ENCODE measurements at regions not wholly inside any gene's neighbourhood (a gene's known extent, or its start where the extent isn't known, plus 50 kb on each side); places are given as distances from the start of the nearest gene placed in this dataset.

DNA sequence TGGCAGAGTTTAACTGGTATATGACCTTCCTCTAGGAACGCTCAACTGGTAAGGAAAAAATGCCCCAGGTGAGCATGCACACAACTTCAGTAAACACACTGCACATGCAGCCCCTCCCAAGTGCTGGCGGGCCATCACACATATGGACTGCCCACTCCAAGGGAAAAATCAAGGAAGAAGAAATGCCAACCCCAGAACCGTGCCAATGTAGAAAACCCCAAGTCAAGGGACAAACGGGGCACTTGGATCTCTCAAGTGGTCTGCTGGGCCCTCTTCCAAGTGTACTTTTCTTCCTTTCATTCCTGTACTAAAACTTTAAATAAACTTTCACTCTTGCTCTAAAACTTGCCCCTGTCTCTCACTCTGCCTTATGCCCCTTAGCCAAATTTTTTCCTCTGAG, 76.4 kb upstream of the ACVR1 start:
- no peak for FAIRE-seq
- CTCF ChIA-PET: no interaction called here
- WGBS (ENCODE audit: missing lambda C conversion rate): 46% methylated on average over 4 of the region's 4 CpGs

DNA sequence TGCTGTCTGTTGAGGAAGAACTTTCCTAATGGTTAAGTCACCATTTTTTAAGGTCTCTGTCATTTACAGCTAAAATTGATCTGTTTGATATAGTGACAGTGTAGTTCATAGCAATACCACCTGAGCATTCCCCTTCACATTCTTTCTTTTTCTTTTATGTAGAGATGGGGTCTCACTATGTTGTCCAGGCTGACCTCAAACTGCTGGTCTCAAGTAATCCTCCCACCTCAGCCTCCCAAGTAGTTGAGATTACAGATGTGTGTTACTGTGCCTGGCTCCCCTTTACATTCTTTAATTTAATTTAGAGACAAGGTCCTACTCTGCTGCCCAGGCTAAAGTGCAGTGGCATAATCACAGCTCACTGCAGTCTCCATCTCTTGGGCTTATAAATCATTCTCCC, 72.7 kb upstream of the ACVR1 start:
- H3K4me1 ChIP-seq: no peaks in the 10 kb centered on the region
- DNase-seq (ENCODE audit: low read depth in 1 of 2, low spot score in 1 of 2) (no peak), FAIRE-seq (no peak), ATAC-seq (no peak)
- no peaks in the 10 kb centered on the region for H3K9me3 ChIP-seq
- no peak overlapping the region for H3K27ac ChIP-seq
- H3K4me3 ChIP-seq: no peak overlapping the region
- TF ChIP-seq, protein P1, sequence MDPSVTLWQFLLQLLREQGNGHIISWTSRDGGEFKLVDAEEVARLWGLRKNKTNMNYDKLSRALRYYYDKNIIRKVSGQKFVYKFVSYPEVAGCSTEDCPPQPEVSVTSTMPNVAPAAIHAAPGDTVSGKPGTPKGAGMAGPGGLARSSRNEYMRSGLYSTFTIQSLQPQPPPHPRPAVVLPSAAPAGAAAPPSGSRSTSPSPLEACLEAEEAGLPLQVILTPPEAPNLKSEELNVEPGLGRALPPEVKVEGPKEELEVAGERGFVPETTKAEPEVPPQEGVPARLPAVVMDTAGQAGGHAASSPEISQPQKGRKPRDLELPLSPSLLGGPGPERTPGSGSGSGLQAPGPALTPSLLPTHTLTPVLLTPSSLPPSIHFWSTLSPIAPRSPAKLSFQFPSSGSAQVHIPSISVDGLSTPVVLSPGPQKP (IDR thresholded peaks at IDR 0.05; ENCODE audit: low read depth, low read length): no peak
- TF ChIP-seq ZFP36 (IDR thresholded peaks at IDR 0.05; ENCODE audit: borderline replicate concordance, partially characterized antibody): no peak
- TF ChIP-seq SMC3 (IDR thresholded peaks at IDR 0.05): no peak
- TF ChIP-seq, protein P2, sequence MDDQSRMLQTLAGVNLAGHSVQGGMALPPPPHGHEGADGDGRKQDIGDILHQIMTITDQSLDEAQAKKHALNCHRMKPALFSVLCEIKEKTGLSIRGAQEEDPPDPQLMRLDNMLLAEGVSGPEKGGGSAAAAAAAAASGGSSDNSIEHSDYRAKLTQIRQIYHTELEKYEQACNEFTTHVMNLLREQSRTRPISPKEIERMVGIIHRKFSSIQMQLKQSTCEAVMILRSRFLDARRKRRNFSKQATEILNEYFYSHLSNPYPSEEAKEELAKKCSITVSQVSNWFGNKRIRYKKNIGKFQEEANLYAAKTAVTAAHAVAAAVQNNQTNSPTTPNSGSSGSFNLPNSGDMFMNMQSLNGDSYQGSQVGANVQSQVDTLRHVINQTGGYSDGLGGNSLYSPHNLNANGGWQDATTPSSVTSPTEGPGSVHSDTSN (IDR thresholded peaks at IDR 0.05): no peak
- TF ChIP-seq CBX8 (IDR thresholded peaks at IDR 0.05): no peak
- TF ChIP-seq HDAC2 (IDR thresholded peaks at IDR 0.05): no peak
- TF ChIP-seq RFX5 (IDR thresholded peaks at IDR 0.05): no peak
- TF ChIP-seq SREBF2 (IDR thresholded peaks at IDR 0.05): no peak
- TF ChIP-seq NR3C1 (IDR thresholded peaks at IDR 0.05): no peak
- no peak for TF ChIP-seq CBX2 (IDR thresholded peaks at IDR 0.05; ENCODE audit: borderline replicate concordance, low read depth)
- TF ChIP-seq FOXS1 (CRISPR knock-in tag; IDR thresholded peaks at IDR 0.05): no peak
- no peak for TF ChIP-seq HOXB13 (CRISPR knock-in tag; IDR thresholded peaks at IDR 0.05; ENCODE audit: low read depth)
- no peak for TF ChIP-seq HOXB5 (CRISPR knock-in tag; IDR thresholded peaks at IDR 0.05)
- TF ChIP-seq, protein P3, sequence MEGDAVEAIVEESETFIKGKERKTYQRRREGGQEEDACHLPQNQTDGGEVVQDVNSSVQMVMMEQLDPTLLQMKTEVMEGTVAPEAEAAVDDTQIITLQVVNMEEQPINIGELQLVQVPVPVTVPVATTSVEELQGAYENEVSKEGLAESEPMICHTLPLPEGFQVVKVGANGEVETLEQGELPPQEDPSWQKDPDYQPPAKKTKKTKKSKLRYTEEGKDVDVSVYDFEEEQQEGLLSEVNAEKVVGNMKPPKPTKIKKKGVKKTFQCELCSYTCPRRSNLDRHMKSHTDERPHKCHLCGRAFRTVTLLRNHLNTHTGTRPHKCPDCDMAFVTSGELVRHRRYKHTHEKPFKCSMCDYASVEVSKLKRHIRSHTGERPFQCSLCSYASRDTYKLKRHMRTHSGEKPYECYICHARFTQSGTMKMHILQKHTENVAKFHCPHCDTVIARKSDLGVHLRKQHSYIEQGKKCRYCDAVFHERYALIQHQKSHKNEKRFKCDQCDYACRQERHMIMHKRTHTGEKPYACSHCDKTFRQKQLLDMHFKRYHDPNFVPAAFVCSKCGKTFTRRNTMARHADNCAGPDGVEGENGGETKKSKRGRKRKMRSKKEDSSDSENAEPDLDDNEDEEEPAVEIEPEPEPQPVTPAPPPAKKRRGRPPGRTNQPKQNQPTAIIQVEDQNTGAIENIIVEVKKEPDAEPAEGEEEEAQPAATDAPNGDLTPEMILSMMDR (IDR thresholded peaks at IDR 0.05): no peak
- no peak for TF ChIP-seq JUNB (IDR thresholded peaks at IDR 0.05)
- no peak for TF ChIP-seq MAZ (IDR thresholded peaks at IDR 0.05; ENCODE audit: borderline replicate concordance, low read depth, low read length)
- ChIA-PET CTCF (no interaction called here), POLR2A (no interaction called here)
- H3K4me2 ChIP-seq: no peak overlapping the region

More for the DNA sequence above, 76.4 kb upstream of the ACVR1 start:
- Histone ChIP-seq H3K27ac (no peak overlapping the region), H3K4me2 (no peak overlapping the region), H3K9me3 (peaks cover 9% of the 10 kb centered on the region), H3K4me3 (no peak overlapping the region), H3K4me1 (no peaks in the 10 kb centered on the region)
- no peak for DNase-seq (ENCODE audit: low read depth in 1 of 2, low spot score in 1 of 2)
- POLR2A ChIA-PET: no interaction called here
- no peak for ATAC-seq
- TF ChIP-seq NFE2L2 (conservative IDR thresholded peaks at IDR 0.05; ENCODE audit: low read length): no peak
- TF ChIP-seq SMC3 (IDR thresholded peaks at IDR 0.05): no peak
- TF ChIP-seq, protein P4, sequence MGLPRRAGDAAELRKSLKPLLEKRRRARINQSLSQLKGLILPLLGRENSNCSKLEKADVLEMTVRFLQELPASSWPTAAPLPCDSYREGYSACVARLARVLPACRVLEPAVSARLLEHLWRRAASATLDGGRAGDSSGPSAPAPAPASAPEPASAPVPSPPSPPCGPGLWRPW (IDR thresholded peaks at IDR 0.05): no peak
- TF ChIP-seq POLR2AphosphoS2 (conservative IDR thresholded peaks at IDR 0.05; ENCODE audit: low read length): no peak
- TF ChIP-seq PHF8 (IDR thresholded peaks at IDR 0.05; ENCODE audit: borderline replicate concordance, low read depth): no peak
- TF ChIP-seq, protein P2 (IDR thresholded peaks at IDR 0.05): no peak
- TF ChIP-seq, protein P5, sequence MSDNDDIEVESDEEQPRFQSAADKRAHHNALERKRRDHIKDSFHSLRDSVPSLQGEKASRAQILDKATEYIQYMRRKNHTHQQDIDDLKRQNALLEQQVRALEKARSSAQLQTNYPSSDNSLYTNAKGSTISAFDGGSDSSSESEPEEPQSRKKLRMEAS (IDR thresholded peaks at IDR 0.05): no peak
- TF ChIP-seq ZNF302 (CRISPR knock-in tag; IDR thresholded peaks at IDR 0.05): no peak
- TF ChIP-seq MYC (IDR thresholded peaks at IDR 0.05; ENCODE audit: borderline replicate concordance, low read length): no peak
- no peak for TF ChIP-seq ZFP36 (IDR thresholded peaks at IDR 0.05; ENCODE audit: borderline replicate concordance, partially characterized antibody)
- TF ChIP-seq, protein P6, sequence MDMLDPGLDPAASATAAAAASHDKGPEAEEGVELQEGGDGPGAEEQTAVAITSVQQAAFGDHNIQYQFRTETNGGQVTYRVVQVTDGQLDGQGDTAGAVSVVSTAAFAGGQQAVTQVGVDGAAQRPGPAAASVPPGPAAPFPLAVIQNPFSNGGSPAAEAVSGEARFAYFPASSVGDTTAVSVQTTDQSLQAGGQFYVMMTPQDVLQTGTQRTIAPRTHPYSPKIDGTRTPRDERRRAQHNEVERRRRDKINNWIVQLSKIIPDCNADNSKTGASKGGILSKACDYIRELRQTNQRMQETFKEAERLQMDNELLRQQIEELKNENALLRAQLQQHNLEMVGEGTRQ (IDR thresholded peaks at IDR 0.05): no peak
- no peak for TF ChIP-seq CHD2 (IDR thresholded peaks at IDR 0.05; ENCODE audit: low read length, partially characterized antibody)
- TF ChIP-seq, protein P3 (IDR thresholded peaks at IDR 0.05): no peak
- TF ChIP-seq HDAC2 (IDR thresholded peaks at IDR 0.05): no peak
- TF ChIP-seq JUNB (IDR thresholded peaks at IDR 0.05): no peak
- TF ChIP-seq, protein P1 (IDR thresholded peaks at IDR 0.05; ENCODE audit: low read depth, low read length): no peak
- TF ChIP-seq MAZ (IDR thresholded peaks at IDR 0.05; ENCODE audit: borderline replicate concordance, low read depth, low read length): no peak
